C4-2B (cell line): ENCODE measurements at regions not wholly inside any gene's neighbourhood (a gene's known extent, or its start where the extent isn't known, plus 50 kb on each side); places are given as distances from the start of the nearest gene placed in this dataset.

Source experiments
- H3K27ac ChIP-seq: fragments of 450-650 bp; 2 replicates; pipeline ENCODE4 v1.5.1; 2017
- CTCF ChIP-seq: fragments of 450-650 bp; conservative IDR thresholded peaks from 2 replicates; pipeline ENCODE4 v1.5.1; 2017; ENCODE audit warnings: mild to moderate bottlenecking
- ZFX ChIP-seq: fragments of 450-650 bp; IDR thresholded peaks from 2 replicates; pipeline ENCODE4 v1.6.1; 2017

GRCh38 chr3:26763723-26764122 is 141.2 kb downstream of the LRRC3B start:
- TF ChIP-seq CTCF, result no peak
- no peak for TF ChIP-seq ZFX
- no peak overlapping the region for H3K27ac ChIP-seq

GRCh38 chr3:26766031-26766430 is 143.5 kb downstream of the LRRC3B start:
- no peak for TF ChIP-seq CTCF
- no peak for TF ChIP-seq ZFX
- H3K27ac ChIP-seq, result no peak overlapping the region

- no peak overlapping the region for H3K27ac ChIP-seq
- no peak for TF ChIP-seq CTCF
- no peak for TF ChIP-seq ZFX
Measured at GRCh38 chr3:26768068-26768651, 145.6 kb downstream of the LRRC3B start.

GRCh38 chr3:26799679-26800317 is 177.2 kb downstream of the LRRC3B start:
- TF ChIP-seq ZFX, result no peak
- no peak for TF ChIP-seq CTCF
- no peak overlapping the region for H3K27ac ChIP-seq

- no peak for TF ChIP-seq ZFX
- TF ChIP-seq CTCF, result no peak
- no peak overlapping the region for H3K27ac ChIP-seq
Measured at GRCh38 chr3:26807272-26807671, 184.7 kb downstream of the LRRC3B start.

GRCh38 chr3:26825454-26825853 is 202.9 kb downstream of the LRRC3B start:
- H3K27ac ChIP-seq, result no peak overlapping the region
- TF ChIP-seq CTCF, result no peak
- TF ChIP-seq ZFX, result no peak

GRCh38 chr3:26827169-26827568 is 204.6 kb downstream of the LRRC3B start:
- TF ChIP-seq CTCF (no peak), ZFX (no peak)
- no peak overlapping the region for H3K27ac ChIP-seq
